CD8-positive, alpha-beta memory T cell (primary cell): ENCODE measurements at regions not wholly inside any gene's neighbourhood (a gene's known extent, or its start where the extent isn't known, plus 50 kb on each side); places are given as distances from the start of the nearest gene placed in this dataset.

Source experiments
- CTCF ChIA-PET: fragments of 350-600 bp; sonication (Branson Sonifier 250); formaldehyde crosslinking; loops from one replicate; lab custom pipeline; 2021; ENCODE audit warnings: antibody characterized with exemption; lab: Charles Lee
- POLR2A ChIA-PET: fragments of 350-600 bp; sonication (Branson Sonifier 250); formaldehyde crosslinking; loops from one replicate; lab custom pipeline; 2021; ENCODE audit warnings: antibody characterized with exemption; lab: Charles Lee
- DNase-seq, 5 donors: peaks; one replicate each; pipeline versions ENCODE4 v3.0.0 to v3.0.0-alpha.2; 2020 to 2022; ENCODE audit warnings: mixed read lengths in 1 of 5
- H3K27ac ChIP-seq: one replicate; pipeline ENCODE4 v1.7.0; 2013; ENCODE audit warnings: low read depth, mild to moderate bottlenecking, low read length, moderate library complexity
- H3K27me3 ChIP-seq: 2 replicates; pipeline ENCODE4 v1.7.0; 2013; ENCODE audit warnings: low read length, mild to moderate bottlenecking; ENCODE audit not compliant: insufficient read depth, poor library complexity, severe bottlenecking
- H3K36me3 ChIP-seq: 2 replicates; pipeline ENCODE4 v1.7.0; 2013; ENCODE audit warnings: mild to moderate bottlenecking, low read length, moderate library complexity; ENCODE audit not compliant: insufficient read depth
- H3K4me1 ChIP-seq: 2 replicates; pipeline ENCODE4 v1.7.0; 2013; ENCODE audit warnings: mild to moderate bottlenecking, low read length, moderate library complexity; ENCODE audit not compliant: insufficient read depth
- H3K4me3 ChIP-seq: 2 replicates; pipeline ENCODE4 v1.7.0; 2013; ENCODE audit warnings: mild to moderate bottlenecking, low read length
- H3K9me3 ChIP-seq: 2 replicates; pipeline ENCODE4 v1.7.0; 2013; ENCODE audit warnings: mild to moderate bottlenecking, low read length
- H3K27ac Mint-ChIP-seq, 8 donors: one replicate each; pipeline ENCODE4 v1.8.0; 2020 to 2021; ENCODE audit warnings: mixed read lengths in 8 of 8, mild to moderate bottlenecking in 6 of 8, inconsistent platforms in 3 of 8, moderate library complexity in 3 of 8
- H3K27me3 Mint-ChIP-seq, 2 donors: one replicate each; pipeline ENCODE4 v1.8.0; 2020 to 2021; ENCODE audit warnings: mixed read lengths in 2 of 2, mild to moderate bottlenecking in 1 of 2, moderate library complexity in 1 of 2
- H3K36me3 Mint-ChIP-seq, 3 donors: one replicate each; pipeline ENCODE4 v1.8.0; 2020 to 2021; ENCODE audit warnings: mixed read lengths in 3 of 3, inconsistent platforms in 1 of 3, mild to moderate bottlenecking in 1 of 3
- H3K4me1 Mint-ChIP-seq, 3 donors: one replicate each; pipeline ENCODE4 v1.8.0; 2020 to 2021; ENCODE audit warnings: mixed read lengths in 3 of 3, inconsistent platforms in 1 of 3, mild to moderate bottlenecking in 1 of 3
- H3K4me3 Mint-ChIP-seq, 7 donors: one replicate each; pipeline ENCODE4 v1.8.0; 2020 to 2021; ENCODE audit warnings: mixed read lengths in 7 of 7, mild to moderate bottlenecking in 6 of 7, moderate library complexity in 4 of 7, inconsistent platforms in 2 of 7
- H3K9me3 Mint-ChIP-seq, 5 donors: one replicate each; pipeline ENCODE4 v1.8.0; 2020 to 2022; ENCODE audit warnings: mixed read lengths in 5 of 5, mild to moderate bottlenecking in 3 of 5, moderate library complexity in 2 of 5, inconsistent platforms in 1 of 5

DNA sequence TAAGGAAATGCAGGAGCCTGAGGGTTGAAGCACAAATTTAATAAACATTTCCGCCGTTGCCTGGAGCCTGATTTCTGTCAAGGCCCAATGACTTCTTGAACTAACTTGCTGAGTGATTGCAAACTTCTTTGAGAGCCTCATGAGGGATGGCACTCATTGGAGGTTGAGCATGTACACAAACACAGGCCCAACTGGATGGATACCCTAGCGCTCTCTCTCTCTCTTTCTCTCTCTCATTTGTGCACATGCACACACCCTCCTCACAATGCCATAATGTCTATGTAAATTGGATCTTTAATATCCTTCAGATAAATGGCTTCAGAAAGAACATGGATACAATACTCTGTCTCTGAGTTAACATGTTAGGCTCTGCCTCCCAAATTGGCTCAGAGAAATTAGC is 597.7 kb upstream of the CADM1 start:
- ChIA-PET POLR2A (no interaction called here), CTCF (no interaction called here)
- Histone ChIP-seq H3K27ac (no peak overlapping the region), H3K9me3 (no peaks in the 10 kb centered on the region), H3K36me3 (no peaks in the 10 kb centered on the region), H3K4me3 (no peak overlapping the region), H3K27me3 (peaks cover 3% of the 10 kb centered on the region), H3K4me1 (no peaks in the 10 kb centered on the region)
- no peaks in the 10 kb centered on the region for H3K4me1 Mint-ChIP-seq
- H3K27me3 Mint-ChIP-seq: peaks cover 0 to 1% of the 10 kb centered on the region in 2 donors
- no peak overlapping the region for H3K27ac Mint-ChIP-seq
- H3K4me3 Mint-ChIP-seq: no peak overlapping the region
- peaks cover 0 to 1% (median 0%) of the 10 kb centered on the region in 5 donors for H3K9me3 Mint-ChIP-seq
- no peak for DNase-seq
- no peaks in the 10 kb centered on the region for H3K36me3 Mint-ChIP-seq

DNA sequence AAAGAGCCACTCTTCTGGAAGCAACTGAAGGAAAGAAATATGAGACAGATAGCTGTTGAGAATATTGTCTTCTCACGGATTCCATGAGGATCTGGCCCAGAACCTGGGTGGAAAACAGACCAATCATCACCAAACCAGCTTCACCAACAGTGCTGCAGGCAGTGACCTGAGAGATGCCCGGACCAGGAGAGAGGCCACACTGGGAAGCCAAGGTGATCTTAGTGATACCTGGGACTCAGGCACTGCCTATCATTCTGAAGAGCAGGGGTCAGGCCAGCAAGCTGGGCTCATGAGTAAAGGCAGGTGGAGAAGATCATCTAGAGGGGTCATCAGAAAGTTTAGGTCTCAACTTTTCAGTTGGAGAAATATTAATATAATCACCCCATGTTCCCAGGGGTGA is 595.8 kb upstream of the CADM1 start:
- H3K27ac Mint-ChIP-seq: peak overlapping the region in 1 of 8 donors; percentile 42
- POLR2A ChIA-PET: no interaction called here
- H3K9me3 Mint-ChIP-seq: peaks cover 0 to 1% (median 0%) of the 10 kb centered on the region in 5 donors
- Histone ChIP-seq H3K36me3 (no peaks in the 10 kb centered on the region), H3K4me3 (no peak overlapping the region), H3K9me3 (no peaks in the 10 kb centered on the region), H3K4me1 (no peaks in the 10 kb centered on the region), H3K27ac (no peak overlapping the region), H3K27me3 (peaks cover 3% of the 10 kb centered on the region)
- H3K4me3 Mint-ChIP-seq: no peak overlapping the region
- no peaks in the 10 kb centered on the region for H3K4me1 Mint-ChIP-seq
- DNase-seq: no peak
- H3K27me3 Mint-ChIP-seq: peaks cover 0 to 3% of the 10 kb centered on the region in 2 donors
- H3K36me3 Mint-ChIP-seq: no peaks in the 10 kb centered on the region
- CTCF ChIA-PET: interaction anchor here (1.9 kb wide), 1 partner anchor 9 kb away, joined by 7 read pairs; no protein-coding TSS in a partner anchor

DNA sequence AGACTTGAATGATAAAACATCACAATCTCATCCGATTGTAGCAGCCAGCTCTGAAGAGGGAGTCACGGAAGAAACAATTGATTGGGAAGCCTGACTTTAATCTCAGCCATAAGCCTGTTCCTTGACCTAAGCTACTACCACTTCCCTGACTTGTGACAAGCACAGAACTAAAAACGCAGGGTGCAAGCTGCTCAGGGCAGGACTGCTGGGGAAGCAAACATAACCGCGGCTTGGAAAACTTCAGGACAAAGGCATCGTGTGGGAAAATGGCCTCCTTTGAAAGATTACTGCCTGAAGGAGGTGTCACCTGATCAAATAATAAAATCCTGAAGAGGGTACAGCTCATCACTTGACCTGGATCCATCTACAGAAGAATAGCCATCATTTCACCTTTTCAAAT is 595.3 kb upstream of the CADM1 start:
- Mint-ChIP-seq H3K4me1 (no peaks in the 10 kb centered on the region), H3K27ac (no peak overlapping the region), H3K9me3 (peaks cover 0 to 1% (median 0%) of the 10 kb centered on the region in 5 donors), H3K4me3 (no peak overlapping the region), H3K36me3 (no peaks in the 10 kb centered on the region), H3K27me3 (peaks cover 0 to 5% of the 10 kb centered on the region in 2 donors)
- Histone ChIP-seq H3K4me3 (no peak overlapping the region), H3K27ac (no peak overlapping the region), H3K27me3 (peaks cover 3% of the 10 kb centered on the region), H3K9me3 (no peaks in the 10 kb centered on the region), H3K36me3 (no peaks in the 10 kb centered on the region), H3K4me1 (no peaks in the 10 kb centered on the region)
- ChIA-PET CTCF (interaction anchor here (1.9 kb wide), 1 partner anchor 8 kb away, joined by 7 read pairs; no protein-coding TSS in a partner anchor), POLR2A (no interaction called here)
- no peak for DNase-seq

- Histone ChIP-seq H3K4me3 (no peak overlapping the region), H3K9me3 (no peaks in the 10 kb centered on the region), H3K4me1 (no peaks in the 10 kb centered on the region), H3K27ac (no peak overlapping the region), H3K27me3 (peaks cover 3% of the 10 kb centered on the region), H3K36me3 (no peaks in the 10 kb centered on the region)
- no peaks in the 10 kb centered on the region for H3K4me1 Mint-ChIP-seq
- no peak overlapping the region for H3K27ac Mint-ChIP-seq
- POLR2A ChIA-PET: no interaction called here
- CTCF ChIA-PET: no interaction called here
- H3K36me3 Mint-ChIP-seq: no peaks in the 10 kb centered on the region
- no peak overlapping the region for H3K4me3 Mint-ChIP-seq
- no peak for DNase-seq
- H3K9me3 Mint-ChIP-seq: no peaks in the 10 kb centered on the region
- peaks cover 0 to 7% of the 10 kb centered on the region in 2 donors for H3K27me3 Mint-ChIP-seq
Measured at GRCh38 chr11:116096272-116096995, 592.2 kb upstream of the CADM1 start.

DNA sequence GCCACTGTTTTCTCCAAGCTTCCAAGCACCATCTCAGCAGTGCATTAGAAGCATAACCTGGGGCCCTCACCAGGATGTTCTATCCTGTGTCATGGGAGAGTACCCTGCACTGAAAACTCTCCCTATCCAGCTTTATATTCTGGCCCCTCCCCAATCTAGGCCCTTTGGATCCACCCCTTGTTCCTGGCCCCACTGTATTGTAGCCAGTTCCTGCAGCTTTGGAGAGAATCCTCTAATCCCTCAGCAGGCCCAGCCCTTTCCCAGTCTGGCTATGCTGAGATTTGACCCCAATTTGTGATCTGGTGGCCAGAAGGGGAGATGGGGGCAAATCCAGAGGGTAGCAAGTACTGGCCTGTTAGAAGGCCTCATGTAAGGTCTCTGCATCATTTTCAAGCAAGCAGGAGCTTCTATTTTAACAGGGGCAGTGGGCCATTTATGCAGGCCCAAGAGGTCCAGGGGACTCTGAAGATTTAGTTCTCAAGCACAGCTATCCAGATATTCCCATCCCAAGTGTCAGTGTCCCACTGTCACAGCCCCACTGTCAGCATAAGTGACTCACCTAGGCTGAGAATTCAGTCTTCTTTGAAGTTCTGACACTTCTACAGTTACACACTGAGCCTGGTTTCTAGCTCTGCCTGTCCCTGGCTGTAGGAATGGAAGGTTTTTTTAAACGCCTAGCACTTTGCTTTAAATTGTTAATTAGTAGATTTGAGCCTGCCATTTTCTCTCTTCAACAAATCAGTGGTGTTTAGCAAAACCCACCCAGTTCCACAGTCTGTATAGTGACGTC is 589.5 kb upstream of the CADM1 start:
- H3K9me3 ChIP-seq: no peaks in the 10 kb centered on the region
- H3K27me3 ChIP-seq: peaks cover 3% of the 10 kb centered on the region
- no peaks in the 10 kb centered on the region for H3K36me3 Mint-ChIP-seq
- H3K4me3 ChIP-seq: no peak overlapping the region
- H3K4me1 Mint-ChIP-seq: no peaks in the 10 kb centered on the region
- H3K9me3 Mint-ChIP-seq: peaks cover 0 to 2% (median 0%) of the 10 kb centered on the region in 5 donors
- H3K4me1 ChIP-seq: no peaks in the 10 kb centered on the region
- peaks cover 0 to 6% of the 10 kb centered on the region in 2 donors for H3K27me3 Mint-ChIP-seq
- ChIA-PET CTCF (no interaction called here), POLR2A (no interaction called here)
- no peak overlapping the region for H3K4me3 Mint-ChIP-seq
- DNase-seq: no peak
- H3K27ac ChIP-seq: no peak overlapping the region
- no peaks in the 10 kb centered on the region for H3K36me3 ChIP-seq
- H3K27ac Mint-ChIP-seq: no peak overlapping the region

DNA sequence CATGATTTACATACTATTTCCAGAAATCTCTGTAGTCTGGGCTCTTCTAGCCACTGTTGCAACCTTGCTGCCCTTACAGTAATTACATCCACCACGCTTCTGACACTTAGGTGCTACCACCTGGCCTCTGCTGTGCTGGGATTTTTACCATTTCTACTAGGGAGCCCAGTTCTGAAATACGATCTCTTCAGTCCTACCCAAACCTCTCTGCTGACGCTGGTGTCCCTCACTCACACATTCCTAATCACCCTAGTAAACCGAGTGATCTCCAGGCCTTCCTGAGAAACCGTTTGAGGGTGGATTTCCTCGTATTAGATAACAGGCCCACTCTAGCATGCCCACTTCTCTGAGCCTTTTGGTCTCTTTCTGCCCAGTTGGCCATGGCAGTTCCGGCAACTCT is 588.9 kb upstream of the CADM1 start:
- DNase-seq: no peak
- Mint-ChIP-seq H3K4me1 (no peaks in the 10 kb centered on the region), H3K9me3 (peaks cover 0 to 2% (median 0%) of the 10 kb centered on the region in 5 donors), H3K27ac (no peak overlapping the region), H3K4me3 (no peak overlapping the region), H3K27me3 (peaks cover 0 to 6% of the 10 kb centered on the region in 2 donors), H3K36me3 (no peaks in the 10 kb centered on the region)
- CTCF ChIA-PET: no interaction called here
- Histone ChIP-seq H3K36me3 (no peaks in the 10 kb centered on the region), H3K27me3 (peaks cover 3% of the 10 kb centered on the region), H3K9me3 (no peaks in the 10 kb centered on the region), H3K27ac (no peak overlapping the region), H3K4me3 (no peak overlapping the region), H3K4me1 (no peaks in the 10 kb centered on the region)
- POLR2A ChIA-PET: no interaction called here

DNA sequence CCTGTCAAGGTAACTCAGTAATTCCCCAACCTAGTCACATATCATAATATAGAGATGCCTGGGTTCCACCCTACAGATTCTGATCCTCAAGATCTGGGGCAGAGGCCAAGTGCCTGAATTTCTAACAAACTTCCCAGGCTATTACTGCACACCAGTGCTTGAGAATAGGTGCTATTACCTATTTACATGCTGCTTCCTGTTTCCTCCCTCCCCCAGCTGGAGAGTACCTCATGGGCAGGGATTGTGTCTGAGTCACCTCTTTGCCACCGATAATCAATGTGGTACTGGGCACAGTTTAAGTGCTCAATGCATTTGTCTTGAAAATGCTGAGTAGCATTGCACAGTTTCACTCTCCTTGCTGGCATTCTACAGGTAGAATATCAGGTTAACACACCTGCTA is 582.2 kb upstream of the CADM1 start:
- no peak overlapping the region for H3K4me3 Mint-ChIP-seq
- CTCF ChIA-PET: no interaction called here

GRCh38 chr11:116085031-116085635 is 580.9 kb upstream of the CADM1 start:
- CTCF ChIA-PET: no interaction called here
- H3K27ac ChIP-seq: no peak overlapping the region
- no peaks in the 10 kb centered on the region for H3K27me3 ChIP-seq
- H3K4me3 Mint-ChIP-seq: no peak overlapping the region
- H3K4me1 ChIP-seq: no peaks in the 10 kb centered on the region
- peaks cover 0 to 2% (median 0%) of the 10 kb centered on the region in 3 donors for H3K36me3 Mint-ChIP-seq
- H3K27ac Mint-ChIP-seq: no peak overlapping the region
- no peaks in the 10 kb centered on the region for H3K36me3 ChIP-seq
- H3K4me1 Mint-ChIP-seq: no peaks in the 10 kb centered on the region
- POLR2A ChIA-PET: no interaction called here
- H3K4me3 ChIP-seq: no peak overlapping the region
- no peaks in the 10 kb centered on the region for H3K9me3 ChIP-seq
- peaks cover 0 to 8% (median 0%) of the 10 kb centered on the region in 5 donors for H3K9me3 Mint-ChIP-seq
- H3K27me3 Mint-ChIP-seq: peaks cover 3 to 9% of the 10 kb centered on the region in 2 donors
- no peak for DNase-seq

More for the DNA sequence above, 582.2 kb upstream of the CADM1 start:
- Histone ChIP-seq H3K4me3 (no peak overlapping the region), H3K36me3 (no peaks in the 10 kb centered on the region), H3K27ac (no peak overlapping the region), H3K9me3 (no peaks in the 10 kb centered on the region), H3K27me3 (no peaks in the 10 kb centered on the region), H3K4me1 (no peaks in the 10 kb centered on the region)
- H3K9me3 Mint-ChIP-seq: peaks cover 0 to 3% (median 0%) of the 10 kb centered on the region in 5 donors
- H3K27ac Mint-ChIP-seq: peak overlapping the region in 1 of 8 donors; percentile 34
- H3K4me1 Mint-ChIP-seq: no peaks in the 10 kb centered on the region
- H3K36me3 Mint-ChIP-seq: no peaks in the 10 kb centered on the region
- POLR2A ChIA-PET: no interaction called here
- peaks cover 3 to 9% of the 10 kb centered on the region in 2 donors for H3K27me3 Mint-ChIP-seq
- no peak for DNase-seq
